ENCODE measurements at regions not wholly inside any gene's neighbourhood (a gene's known extent, or its start where the extent isn't known, plus 50 kb on each side); places are given as distances from the start of the nearest gene placed in this dataset.

DNA sequence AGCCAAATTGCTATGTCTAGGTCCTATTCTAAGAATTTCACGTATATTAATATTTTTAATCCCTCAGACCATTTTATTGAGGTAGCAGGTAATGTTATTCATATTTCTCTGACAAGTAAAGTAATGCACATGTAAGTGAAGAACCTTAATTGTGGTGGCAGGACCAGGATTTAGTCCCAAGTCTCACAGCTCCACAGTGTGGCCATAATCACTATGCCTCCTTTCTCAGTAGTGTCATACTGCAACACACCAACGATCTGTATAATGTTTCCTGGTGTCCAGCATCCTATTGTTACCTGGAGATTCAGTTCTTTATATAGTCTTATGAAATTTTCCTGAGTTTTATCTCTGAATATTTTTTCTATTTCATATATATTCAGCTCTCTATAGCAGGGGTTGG is 340.3 kb downstream of the OLFM4 start:
- H3K4me2 ChIP-seq (ENCODE audit: insufficient read depth, low read length), result no peak overlapping the region
- H3K79me2 ChIP-seq (ENCODE audit: insufficient read depth, low read length), result no peaks in the 10 kb centered on the region
- H4K20me1 ChIP-seq (ENCODE audit: insufficient read depth, low read length), result no peaks in the 10 kb centered on the region
- H3K9me3 ChIP-seq (ENCODE audit: low read depth, low read length), result peaks cover 5% of the 10 kb centered on the region
- no peaks in the 10 kb centered on the region for H3K27me3 ChIP-seq (ENCODE audit: insufficient read depth, low read length)
- no peak overlapping the region for H3K27ac ChIP-seq (ENCODE audit: low read depth, low read length)
- no peak for DNase-seq (ENCODE audit: insufficient read length, low spot score, missing footprints)
- H3K36me3 ChIP-seq (ENCODE audit: insufficient read depth, low read length), result no peaks in the 10 kb centered on the region
- TF ChIP-seq, protein P1, sequence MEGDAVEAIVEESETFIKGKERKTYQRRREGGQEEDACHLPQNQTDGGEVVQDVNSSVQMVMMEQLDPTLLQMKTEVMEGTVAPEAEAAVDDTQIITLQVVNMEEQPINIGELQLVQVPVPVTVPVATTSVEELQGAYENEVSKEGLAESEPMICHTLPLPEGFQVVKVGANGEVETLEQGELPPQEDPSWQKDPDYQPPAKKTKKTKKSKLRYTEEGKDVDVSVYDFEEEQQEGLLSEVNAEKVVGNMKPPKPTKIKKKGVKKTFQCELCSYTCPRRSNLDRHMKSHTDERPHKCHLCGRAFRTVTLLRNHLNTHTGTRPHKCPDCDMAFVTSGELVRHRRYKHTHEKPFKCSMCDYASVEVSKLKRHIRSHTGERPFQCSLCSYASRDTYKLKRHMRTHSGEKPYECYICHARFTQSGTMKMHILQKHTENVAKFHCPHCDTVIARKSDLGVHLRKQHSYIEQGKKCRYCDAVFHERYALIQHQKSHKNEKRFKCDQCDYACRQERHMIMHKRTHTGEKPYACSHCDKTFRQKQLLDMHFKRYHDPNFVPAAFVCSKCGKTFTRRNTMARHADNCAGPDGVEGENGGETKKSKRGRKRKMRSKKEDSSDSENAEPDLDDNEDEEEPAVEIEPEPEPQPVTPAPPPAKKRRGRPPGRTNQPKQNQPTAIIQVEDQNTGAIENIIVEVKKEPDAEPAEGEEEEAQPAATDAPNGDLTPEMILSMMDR (IDR thresholded peaks at IDR 0.05; ENCODE audit: extremely low read depth, low read depth, low read length), result no peak
- no peak overlapping the region for H2AFZ ChIP-seq (ENCODE audit: low read length)
- H3K4me3 ChIP-seq (ENCODE audit: insufficient read depth, low read length), result no peak overlapping the region
- H3K4me1 ChIP-seq (ENCODE audit: insufficient read depth, low read length), result no peaks in the 10 kb centered on the region

DNA sequence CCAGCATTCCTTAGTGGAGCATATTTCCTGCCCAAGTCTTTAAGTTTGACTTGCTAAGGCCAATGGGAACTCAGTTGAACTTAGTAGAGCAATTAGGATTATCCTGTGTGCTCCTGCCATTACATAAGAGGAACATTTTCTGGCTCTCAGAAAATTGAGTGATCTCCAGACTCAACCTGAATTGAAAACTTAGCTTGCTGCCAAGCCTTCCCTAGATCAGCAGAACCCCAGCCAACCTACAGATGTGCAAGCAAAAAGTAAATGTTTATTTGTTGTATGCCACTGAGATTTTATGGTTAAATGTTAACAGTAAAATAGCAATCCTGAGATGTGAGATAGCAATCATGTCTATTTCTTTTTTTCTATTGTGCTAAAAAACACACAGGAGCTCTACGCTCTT is 350.9 kb downstream of the OLFM4 start:
- no peaks in the 10 kb centered on the region for H3K4me1 ChIP-seq (ENCODE audit: insufficient read depth, low read length)
- H3K9me3 ChIP-seq (ENCODE audit: low read depth, low read length), result no peaks in the 10 kb centered on the region
- H3K27me3 ChIP-seq (ENCODE audit: insufficient read depth, low read length), result no peaks in the 10 kb centered on the region
- no peak overlapping the region for H2AFZ ChIP-seq (ENCODE audit: low read length)
- no peaks in the 10 kb centered on the region for H3K79me2 ChIP-seq (ENCODE audit: insufficient read depth, low read length)
- no peak overlapping the region for H3K4me3 ChIP-seq (ENCODE audit: insufficient read depth, low read length)
- no peaks in the 10 kb centered on the region for H3K36me3 ChIP-seq (ENCODE audit: insufficient read depth, low read length)
- no peaks in the 10 kb centered on the region for H4K20me1 ChIP-seq (ENCODE audit: insufficient read depth, low read length)
- TF ChIP-seq, protein P1 (IDR thresholded peaks at IDR 0.05; ENCODE audit: extremely low read depth, low read depth, low read length), result no peak
- H3K4me2 ChIP-seq (ENCODE audit: insufficient read depth, low read length), result no peak overlapping the region
- DNase-seq (ENCODE audit: insufficient read length, low spot score, missing footprints), result no peak
- H3K27ac ChIP-seq (ENCODE audit: low read depth, low read length), result no peak overlapping the region

DNA sequence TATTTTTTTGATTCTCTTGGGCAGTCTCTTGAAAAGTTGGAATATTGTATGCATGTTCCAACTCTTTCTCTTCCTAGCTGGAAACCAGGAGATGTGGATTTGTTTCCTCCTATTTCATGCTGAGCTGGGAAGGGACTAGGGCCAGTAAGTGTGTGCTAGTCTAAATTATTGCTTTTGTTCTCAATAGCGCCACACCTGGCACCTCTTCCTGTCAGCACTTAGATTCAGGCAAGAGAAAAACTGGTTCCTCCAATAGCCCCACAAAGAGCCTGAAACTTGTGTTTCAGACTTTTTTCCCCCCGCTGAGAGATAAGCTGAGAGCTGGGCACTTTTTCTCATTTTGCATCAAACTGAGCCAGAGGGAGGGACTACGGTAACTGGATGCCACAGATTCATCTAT is 353.4 kb downstream of the OLFM4 start:
- H3K4me2 ChIP-seq (ENCODE audit: insufficient read depth, low read length), result no peak overlapping the region
- no peak overlapping the region for H2AFZ ChIP-seq (ENCODE audit: low read length)
- no peak overlapping the region for H3K27ac ChIP-seq (ENCODE audit: low read depth, low read length)
- H3K4me3 ChIP-seq (ENCODE audit: insufficient read depth, low read length), result no peak overlapping the region
- no peaks in the 10 kb centered on the region for H3K79me2 ChIP-seq (ENCODE audit: insufficient read depth, low read length)
- H3K9me3 ChIP-seq (ENCODE audit: low read depth, low read length), result no peaks in the 10 kb centered on the region
- TF ChIP-seq, protein P1 (IDR thresholded peaks at IDR 0.05; ENCODE audit: extremely low read depth, low read depth, low read length), result no peak
- H3K27me3 ChIP-seq (ENCODE audit: insufficient read depth, low read length), result no peaks in the 10 kb centered on the region
- DNase-seq (ENCODE audit: insufficient read length, low spot score, missing footprints), result no peak
- H4K20me1 ChIP-seq (ENCODE audit: insufficient read depth, low read length), result no peaks in the 10 kb centered on the region
- H3K36me3 ChIP-seq (ENCODE audit: insufficient read depth, low read length), result no peaks in the 10 kb centered on the region
- H3K4me1 ChIP-seq (ENCODE audit: insufficient read depth, low read length), result no peaks in the 10 kb centered on the region

DNA sequence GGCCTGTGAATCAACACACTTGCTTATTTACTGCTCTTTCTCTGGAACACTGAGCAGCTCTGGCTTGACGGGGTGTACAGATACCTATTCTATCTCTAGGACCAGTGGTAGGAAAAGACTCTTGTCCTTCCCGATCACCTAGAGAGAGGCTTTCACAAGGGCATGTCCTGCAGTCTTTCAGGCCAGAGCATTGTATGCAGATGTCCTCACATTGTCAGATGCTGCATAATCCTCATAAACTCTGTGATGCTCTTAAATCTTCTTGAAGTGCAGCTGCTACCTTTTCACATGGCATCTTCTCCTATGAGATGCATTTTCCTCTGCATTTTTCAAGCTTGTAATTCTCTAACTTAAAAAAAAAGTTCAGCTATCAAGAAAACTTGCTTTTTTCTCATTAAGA is 369.4 kb downstream of the OLFM4 start:
- no peaks in the 10 kb centered on the region for H4K20me1 ChIP-seq (ENCODE audit: insufficient read depth, low read length)
- no peaks in the 10 kb centered on the region for H3K36me3 ChIP-seq (ENCODE audit: insufficient read depth, low read length)
- no peak for DNase-seq (ENCODE audit: insufficient read length, low spot score, missing footprints)
- H3K27me3 ChIP-seq (ENCODE audit: insufficient read depth, low read length), result no peaks in the 10 kb centered on the region
- no peak overlapping the region for H3K4me2 ChIP-seq (ENCODE audit: insufficient read depth, low read length)
- no peak overlapping the region for H3K27ac ChIP-seq (ENCODE audit: low read depth, low read length)
- TF ChIP-seq, protein P1 (IDR thresholded peaks at IDR 0.05; ENCODE audit: extremely low read depth, low read depth, low read length), result no peak
- H2AFZ ChIP-seq (ENCODE audit: low read length), result no peak overlapping the region
- H3K79me2 ChIP-seq (ENCODE audit: insufficient read depth, low read length), result no peaks in the 10 kb centered on the region
- H3K9me3 ChIP-seq (ENCODE audit: low read depth, low read length), result no peaks in the 10 kb centered on the region
- H3K4me3 ChIP-seq (ENCODE audit: insufficient read depth, low read length), result no peak overlapping the region
- H3K4me1 ChIP-seq (ENCODE audit: insufficient read depth, low read length), result no peaks in the 10 kb centered on the region
